Inflammatory macrophage treated with lipopolysaccharide for 4 hours (primary cell): ENCODE measurements at regions not wholly inside any gene's neighbourhood (a gene's known extent, or its start where the extent isn't known, plus 50 kb on each side); places are given as distances from the start of the nearest gene placed in this dataset.
"Not testable (repeated sequence)": the region's sequence is repeated elsewhere in the genome, so short reads cannot be mapped to it uniquely, and the experiment has no call there.

ENCODE experiments used
- DNase-seq: peaks from one replicate; pipeline ENCODE4 v3.0.0-alpha.2; 2020

DNA sequence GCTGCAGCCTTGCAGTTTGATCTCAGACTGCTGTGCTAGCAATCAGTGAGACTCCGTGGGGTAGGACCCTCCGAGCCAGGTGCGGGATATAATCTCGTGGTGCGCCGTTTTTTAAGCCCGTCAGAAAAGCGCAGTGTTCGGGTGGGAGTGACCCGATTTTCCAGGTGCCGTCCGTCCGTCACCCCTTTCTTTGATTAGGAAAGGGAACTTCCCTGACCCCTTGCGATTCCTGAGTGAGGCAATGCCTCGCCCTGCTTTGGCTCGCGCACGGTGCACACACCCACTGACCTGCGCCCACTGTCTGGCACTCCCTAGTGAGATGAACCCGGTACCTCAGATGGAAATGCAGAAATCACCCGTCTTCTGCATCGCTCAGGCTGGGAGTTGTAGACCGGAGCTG lies 203.2 kb downstream of the SNCAIP start:
- not testable (repeated sequence) for DNase-seq

DNA sequence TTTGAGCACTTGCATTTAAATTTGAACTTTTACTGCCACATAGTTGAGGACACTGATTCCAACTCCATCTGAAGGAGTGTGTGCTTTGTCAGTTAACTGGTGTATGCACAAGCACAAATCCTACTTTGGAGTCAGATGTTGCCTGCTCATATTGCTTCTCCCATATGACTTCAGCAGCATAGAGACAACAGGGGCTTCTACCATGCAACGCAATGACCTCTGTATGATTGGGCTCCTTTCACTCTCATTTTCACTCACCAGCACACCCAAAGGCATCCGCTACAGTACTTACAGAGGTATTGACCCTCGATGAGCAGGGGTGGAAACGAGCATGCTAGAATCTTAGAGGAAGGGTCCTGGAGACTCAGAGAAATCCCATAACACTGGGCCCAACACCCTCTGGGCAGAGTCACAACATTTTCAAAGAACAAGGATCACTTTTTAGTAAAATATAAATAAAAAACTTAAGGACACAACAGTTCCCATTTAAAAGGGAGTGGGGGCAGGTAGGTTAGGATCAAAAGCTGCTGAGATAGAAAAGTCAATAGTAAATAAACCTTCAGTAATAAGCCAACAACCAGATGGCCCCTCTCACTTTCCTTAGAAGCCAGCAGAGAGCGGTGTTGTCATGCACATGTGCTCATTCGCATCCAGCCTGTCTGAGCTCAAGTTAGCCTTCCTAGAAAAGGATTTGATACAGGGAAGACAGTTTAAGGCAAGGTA lies 203.8 kb downstream of the SNCAIP start:
- peak; percentile 26 for DNase-seq

DNA sequence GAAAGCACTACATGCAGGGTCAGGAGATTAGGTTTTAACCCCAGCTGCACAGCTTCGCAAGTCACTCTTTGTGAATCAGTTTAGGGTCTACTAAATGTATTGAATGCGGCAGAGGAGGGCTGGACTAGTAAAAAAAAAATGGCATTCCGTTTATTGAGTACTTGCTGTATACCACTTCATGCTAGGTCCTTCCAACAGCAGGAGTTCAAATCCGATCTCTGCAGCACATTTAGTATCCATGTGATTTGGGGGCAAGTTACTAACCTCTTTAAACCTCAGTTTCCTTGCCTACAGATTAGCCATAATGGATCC lies 204.4 kb downstream of the SNCAIP start:
- DNase-seq, result no peak

DNA sequence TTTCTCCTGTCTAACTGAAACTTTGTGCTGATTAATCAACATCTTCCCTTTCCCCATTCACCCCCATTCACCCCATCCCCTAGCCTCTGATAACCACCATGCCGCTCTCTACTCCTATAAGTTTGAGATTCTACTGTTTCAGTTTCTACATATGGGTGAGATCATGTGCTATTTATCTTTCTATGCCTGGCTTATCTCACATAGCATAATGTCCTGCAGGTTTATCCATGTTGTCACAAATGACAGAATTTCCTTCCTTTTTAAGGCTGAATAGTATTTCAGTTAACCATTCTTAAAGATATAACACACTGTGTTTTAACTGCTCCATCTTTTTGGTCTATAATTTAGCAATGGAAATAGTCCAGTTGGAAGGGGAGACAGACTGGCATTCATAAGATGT lies 205.1 kb downstream of the SNCAIP start:
- DNase-seq, result no peak

DNA sequence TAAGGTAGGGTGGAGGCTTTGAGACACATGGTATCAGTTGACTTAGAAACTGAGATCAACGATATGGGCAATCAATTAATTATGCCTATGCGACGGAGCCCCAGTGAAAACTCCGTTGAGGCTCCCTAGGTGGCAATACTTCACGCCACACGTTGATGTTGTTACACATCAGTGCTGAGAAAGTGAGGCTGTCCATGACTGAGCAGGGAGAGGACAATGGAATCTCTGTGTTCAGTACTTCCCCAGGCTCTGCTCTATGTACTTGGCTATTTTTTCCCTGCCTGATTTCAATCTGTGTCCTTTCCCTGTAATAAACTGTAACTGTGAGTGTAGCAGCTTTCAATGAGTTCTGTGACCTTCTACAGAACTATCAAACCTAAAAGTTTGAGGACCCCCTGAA lies 211.7 kb downstream of the SNCAIP start:
- no peak for DNase-seq

DNA sequence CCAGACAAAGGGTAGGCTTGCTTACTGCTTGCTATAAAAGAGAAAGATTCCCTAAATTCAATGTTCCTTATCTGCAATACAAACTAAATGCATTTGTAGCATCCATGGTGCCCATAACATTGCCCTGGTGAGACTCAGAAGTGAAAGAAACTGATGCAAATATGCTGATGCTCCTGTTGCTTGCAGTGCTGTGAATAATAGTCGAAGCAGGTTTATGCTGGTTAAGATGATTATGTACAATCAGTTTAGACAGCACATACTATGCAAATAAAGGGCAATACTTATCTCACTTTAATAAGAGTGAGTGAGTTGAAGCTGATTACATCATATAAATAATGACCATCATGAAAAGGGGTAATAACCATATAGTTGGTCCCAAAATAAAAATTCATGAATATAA lies 215.5 kb downstream of the SNCAIP start:
- no peak for DNase-seq

DNA sequence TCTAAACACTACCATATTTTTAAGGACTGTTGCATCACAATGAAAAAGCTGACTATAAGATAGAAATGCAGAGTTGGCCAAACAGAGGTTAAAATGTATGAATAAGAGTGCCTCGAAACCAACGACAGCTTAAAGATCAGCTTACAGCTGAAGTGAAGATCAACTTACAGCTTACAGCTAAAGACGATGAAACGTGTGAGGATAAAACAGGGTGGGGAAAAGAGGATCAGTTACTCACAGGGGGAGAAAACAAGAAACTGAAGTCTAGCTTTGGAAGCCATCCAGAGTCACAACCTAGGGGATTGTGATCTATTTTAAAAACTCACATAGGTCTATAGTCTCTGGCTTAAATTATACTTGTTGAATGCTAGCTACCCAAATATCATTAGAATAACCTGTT lies 220.0 kb downstream of the SNCAIP start:
- no peak for DNase-seq

DNA sequence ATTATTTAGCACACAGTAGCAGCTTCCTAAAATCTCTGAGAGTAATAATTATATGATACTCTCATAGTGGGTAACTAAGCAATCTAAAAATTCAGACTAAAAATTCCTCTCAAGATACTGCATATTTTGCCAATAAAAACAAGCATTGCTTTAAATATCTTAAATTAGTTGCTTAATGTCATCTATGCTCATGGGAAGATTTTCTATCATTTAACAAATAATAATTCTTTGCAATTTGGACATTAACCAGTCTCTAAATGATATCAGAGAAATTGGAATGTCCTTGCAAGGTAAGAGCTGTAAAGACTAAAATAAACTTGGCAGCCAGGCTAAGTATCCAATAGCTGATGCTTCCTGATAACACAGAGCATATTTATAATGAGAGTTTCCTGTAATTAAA lies 221.8 kb downstream of the SNCAIP start:
- no peak for DNase-seq

DNA sequence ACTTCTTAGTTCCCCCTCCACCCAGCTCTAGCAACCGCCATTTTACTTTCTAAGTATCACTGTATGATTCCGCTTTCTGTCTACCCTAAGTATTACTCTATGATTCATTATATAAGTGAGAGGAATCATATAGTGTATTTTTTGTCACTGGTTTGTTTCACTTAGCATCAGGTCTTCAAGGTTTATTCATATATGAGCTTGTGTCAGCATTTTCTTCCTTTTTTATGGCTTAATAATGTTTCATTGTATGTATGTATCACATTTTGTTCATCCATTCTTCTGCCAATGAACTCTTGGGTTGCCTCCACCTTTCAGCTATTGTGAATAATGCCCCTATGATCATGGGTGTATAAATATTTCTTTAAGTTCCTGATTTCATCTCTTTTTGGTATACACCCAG lies 222.8 kb downstream of the SNCAIP start:
- DNase-seq, result no peak

DNA sequence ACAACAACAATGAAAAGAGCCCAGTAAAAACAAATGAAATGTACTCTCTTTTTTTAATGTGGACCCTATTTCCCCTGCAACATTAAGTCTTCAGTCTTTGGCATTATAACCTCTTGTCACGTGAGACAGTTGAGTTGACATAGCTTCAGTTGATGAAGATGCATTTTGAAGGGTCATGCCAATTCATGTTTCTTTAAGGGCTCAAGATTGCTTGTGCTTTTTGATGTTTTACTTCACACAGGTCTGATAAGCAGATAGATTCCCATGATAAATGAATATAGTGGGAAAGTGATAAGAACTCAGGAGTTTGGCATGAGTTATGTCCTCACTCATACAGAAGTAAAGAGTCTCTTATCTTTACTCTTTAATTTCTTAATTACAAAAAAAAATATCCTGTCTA lies 229.4 kb downstream of the SNCAIP start:
- DNase-seq, result no peak

DNA sequence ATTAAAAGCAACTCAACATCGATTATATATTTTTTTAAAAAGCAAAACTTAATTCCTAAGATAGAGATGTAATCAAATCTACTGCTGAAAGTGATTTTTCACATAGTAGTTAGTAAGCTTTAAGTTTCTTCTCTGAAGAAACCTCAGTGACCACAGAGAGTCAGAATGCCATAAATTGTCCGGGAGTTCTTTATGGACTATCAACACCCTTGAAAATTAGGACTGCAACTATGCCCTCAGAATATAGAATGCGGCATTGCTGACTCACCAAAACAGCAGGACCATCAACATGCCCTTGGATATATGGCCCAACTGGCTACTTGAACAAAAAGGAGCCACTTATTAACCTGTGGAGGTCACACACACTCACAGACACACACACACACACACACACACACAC lies 228.9 kb upstream of the SNX2 start:
- no peak for DNase-seq

DNA sequence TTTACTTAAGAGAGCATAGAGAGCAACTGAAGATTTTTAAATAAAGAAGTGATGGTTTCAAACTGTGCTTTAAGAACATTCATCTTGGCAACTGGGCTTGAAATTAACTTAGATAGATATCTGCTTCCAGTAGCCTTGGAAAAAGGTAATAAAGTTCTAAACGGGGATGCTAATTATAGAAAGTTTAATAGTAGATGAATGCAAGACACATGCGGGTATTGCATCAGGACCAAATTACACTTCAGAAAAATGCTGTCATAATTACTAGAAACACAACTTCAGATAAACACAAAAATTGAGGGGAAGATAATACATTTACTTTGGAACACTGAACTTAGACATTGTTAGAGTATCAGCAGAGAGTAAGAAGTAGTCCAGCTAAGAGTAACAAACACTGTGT lies 227.7 kb upstream of the SNX2 start:
- no peak for DNase-seq

DNA sequence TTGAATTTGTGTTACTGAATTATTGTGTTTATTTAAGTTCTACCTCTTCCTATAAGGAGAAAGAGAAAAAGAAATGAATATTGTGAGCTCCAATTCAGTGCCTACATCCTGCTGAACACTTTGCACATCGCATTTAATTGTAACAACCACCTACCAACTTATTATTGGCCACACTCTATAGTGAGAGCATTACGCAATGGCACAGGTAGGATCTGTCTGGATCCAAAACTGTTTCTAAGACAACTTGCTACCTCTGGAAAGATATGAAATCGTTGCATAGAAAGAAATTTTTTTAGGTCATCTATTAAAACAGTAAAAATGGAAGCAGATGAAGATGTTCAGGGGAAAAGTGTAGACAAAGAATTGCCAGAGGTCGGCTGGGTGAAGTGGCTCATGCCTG lies 227.2 kb upstream of the SNX2 start:
- no peak for DNase-seq

DNA sequence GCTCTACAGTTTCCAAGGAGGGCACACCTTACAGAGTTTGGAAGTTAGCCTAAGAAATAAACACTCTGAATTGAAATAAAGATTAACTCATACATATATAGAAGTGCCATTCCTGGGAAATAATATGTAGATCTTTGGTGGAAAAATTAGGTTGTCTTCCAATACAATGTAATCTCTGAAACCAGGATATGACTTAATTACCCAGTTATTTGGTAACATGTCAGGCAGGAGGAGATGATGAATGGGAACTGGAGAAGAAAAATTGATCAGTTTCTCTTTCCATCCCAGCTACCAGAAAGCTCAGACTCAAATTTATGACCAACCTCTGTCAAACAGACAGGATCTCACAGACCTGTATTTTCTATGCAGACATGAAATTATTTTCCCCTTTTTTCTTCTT lies 215.2 kb upstream of the SNX2 start:
- DNase-seq, result peak; percentile 1

DNA sequence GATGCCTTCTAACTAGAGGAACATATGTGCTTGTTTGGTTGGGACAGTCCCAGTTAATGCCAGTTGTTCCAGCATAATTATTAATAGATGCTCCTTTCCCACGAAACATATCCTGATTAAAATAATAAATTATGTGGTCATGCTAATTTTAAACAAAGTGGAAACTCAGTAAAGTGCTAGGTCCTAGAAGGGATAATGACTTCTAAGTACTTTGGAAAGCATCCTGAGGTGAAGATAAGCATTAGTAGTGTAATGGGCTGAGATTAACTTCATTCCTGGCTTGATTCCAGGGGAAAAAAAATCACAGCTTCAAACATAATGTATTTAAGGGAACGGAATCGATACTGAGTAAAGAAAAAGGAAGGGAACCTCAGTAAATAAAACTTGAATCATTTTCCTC lies 213.7 kb upstream of the SNX2 start:
- DNase-seq, result no peak

DNA sequence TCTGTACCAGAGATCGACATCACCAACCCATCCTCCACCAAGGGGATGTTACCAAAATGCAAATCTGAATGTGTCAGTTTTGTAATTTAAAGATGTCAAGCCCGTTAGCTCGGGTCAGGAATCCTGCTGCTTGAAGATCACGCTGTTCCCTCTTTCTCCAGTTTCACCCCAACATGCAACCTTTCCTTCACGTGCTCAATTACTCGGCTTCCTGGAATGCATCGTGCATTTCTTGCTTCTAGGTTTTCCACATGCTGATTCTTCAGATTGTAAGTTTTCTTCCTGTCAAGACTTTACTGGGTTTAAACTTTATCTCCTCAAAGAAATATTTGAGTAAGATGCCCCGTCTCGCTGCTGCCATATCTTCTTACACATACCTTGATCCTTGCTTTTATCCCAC lies 209.5 kb upstream of the SNX2 start:
- no peak for DNase-seq

DNA sequence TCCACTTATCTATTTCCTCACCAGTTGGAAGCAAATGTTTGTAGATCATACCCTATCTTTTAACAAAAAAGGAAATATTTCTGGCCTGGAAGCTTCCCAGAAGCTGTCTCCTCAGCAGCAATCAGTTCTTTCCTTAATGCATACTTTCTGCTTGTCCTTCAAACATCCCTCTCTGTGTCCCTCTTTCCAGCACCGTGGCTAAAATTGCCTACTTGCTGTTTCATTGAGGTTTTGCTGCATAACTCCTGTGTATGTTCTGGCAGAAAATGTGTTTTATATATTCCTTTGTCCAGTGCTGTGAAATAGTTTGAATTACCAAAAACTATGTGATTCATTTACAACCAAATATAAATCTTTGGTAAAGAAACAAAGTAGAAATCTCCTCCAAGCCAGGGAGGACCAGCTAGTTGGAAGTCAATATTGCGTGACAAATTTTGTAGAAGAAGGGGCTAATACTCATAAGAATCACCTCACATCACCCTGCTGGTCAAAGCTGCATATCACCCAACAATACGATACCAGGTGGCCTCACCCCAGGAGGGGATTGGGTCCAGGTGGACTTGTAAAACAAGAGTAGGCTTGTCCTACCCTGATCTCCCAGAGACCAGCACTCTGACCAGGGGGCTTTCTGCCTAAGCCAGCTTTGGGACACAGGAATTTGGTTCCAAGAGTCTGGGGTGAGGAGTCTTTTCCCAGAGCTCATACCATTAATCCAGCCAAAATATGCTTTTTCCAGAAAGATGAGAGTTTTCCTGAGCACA lies 198.4 kb upstream of the SNX2 start:
- no peak for DNase-seq

DNA sequence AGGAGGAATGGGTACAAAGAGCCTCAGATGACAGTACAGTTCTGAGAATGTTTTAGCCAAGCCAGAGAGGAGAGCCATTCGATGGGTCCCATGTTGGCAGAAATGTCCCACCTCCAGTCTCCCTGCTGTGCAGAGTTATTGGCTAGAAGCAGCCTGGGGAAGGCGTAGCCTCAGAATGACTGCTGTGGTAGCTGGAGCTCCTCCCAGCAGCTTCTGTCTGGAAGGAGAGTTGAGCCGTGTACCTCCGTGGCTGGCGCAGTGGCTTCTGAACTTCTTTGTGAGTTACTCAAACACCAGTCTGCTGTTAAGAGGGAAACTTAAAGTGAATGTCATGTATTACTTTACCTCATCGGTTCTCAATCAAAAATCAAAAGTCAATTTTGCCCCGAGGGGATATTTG lies 193.3 kb upstream of the SNX2 start:
- no peak for DNase-seq

DNA sequence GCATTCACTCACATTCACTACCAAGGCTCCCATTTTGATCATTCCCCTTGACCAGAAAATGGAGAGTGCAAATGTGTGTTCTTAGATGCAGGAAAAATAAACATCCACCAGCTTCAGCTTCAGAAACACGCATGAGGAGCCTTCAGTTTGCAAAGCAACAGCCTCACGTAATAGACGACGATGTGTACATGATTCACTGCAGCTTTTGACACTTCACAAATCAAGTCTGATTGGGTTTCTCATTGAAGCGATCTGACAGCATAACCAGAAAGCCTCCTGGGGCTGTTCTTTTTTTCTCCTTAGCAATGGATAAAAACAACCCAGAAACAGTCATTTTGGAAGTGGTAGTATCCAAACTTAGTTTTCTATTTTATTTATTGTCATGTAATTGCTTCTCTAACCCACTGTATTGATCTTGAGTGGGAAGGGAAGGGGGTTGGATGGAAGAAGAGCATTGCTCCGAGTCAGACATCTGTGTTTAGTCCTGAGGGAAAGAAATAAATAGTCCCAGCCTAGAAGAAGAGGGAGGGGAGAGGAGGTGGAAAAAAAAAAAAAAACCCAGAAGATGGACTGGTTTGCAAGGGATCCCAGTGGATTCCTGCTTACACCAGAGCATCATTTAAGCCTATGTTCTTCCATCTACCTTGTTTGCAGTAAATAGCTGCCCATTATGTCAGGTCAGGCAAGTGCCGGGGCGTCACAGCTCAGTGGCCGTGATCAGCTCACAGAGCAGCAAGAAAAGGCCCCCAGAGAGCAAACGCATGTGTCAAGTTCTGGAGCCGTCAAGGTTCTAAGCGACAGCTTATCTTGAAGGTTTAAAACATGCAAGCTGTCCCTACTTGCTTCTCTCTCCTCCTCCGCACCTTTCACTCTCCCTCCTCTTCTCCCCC lies 190.2 kb upstream of the SNX2 start:
- no peak for DNase-seq

DNA sequence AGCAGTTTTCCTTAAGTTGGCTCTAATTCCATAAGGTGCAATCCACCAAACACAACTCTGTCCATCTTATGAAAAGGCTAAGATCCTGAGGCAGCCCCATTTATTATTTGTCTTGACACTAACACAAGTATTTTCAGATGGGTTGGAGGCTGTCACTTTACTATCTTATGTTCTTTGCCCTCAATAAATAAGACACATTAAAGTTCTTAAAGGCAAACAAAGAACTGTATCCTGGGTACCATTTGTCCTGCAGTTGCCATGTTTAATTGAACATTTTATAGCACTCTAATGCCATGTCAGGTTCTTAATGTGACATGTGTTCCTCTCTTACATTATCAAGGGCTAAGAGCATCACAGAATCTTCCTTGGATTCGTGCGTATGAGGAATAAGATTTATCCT lies 189.5 kb upstream of the SNX2 start:
- DNase-seq, result no peak

DNA sequence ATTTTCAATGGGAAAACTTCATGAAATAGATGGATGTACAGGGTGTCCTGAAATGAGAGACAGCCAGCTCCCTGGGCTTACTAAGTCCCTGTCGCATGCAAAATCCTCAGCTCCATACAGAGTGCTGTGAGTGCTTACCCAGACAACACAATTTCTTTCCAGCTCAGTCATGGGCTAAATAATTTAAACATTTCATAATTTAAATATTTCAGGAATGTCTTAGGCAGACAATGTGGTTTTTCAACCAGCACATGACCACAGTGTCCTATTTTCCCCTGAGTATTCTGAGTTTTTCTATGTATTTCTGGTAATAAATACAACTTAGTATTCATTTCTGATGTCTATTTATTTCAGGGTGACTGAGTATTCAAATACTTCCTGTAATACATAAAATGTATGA lies 188.5 kb upstream of the SNX2 start:
- DNase-seq, result no peak

DNA sequence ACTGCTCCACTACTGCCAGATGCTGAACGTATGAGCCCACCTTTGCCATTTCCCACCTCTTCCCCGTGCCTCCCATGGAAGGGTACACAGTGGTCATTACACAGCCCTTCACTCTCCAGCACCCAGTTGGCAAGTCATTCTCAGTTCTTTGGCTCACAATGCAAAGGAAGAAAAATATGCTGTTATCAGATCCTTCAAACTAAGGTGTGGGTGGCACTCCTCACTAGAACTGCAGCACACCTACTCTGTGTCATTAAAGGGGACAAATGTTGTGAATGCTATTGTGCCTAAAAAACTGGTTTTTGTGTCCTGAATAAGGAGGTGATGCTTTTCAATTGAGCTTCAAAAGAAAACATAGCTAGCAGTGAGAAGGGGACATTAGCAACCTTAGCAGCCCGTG lies 183.1 kb upstream of the SNX2 start:
- DNase-seq, result no peak

DNA sequence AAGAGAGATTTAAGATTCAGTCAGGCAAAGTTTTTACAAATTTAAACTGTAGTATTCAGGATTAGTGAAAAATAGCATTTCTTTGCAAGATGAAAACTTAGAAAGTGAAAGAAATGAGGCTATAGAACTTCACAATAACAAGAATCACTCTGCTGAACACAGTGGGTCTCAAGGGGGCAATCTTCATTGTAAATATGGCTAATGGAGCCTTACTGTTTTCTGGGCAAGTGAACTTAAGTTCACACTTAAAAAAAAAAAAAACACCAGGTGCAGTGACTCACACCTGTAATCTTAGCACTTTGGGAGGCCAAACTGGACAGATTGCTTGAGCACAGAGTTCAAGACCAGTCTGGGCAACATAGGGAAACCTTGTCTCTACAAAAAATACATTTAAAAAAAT lies 175.9 kb upstream of the SNX2 start:
- DNase-seq, result no peak

DNA sequence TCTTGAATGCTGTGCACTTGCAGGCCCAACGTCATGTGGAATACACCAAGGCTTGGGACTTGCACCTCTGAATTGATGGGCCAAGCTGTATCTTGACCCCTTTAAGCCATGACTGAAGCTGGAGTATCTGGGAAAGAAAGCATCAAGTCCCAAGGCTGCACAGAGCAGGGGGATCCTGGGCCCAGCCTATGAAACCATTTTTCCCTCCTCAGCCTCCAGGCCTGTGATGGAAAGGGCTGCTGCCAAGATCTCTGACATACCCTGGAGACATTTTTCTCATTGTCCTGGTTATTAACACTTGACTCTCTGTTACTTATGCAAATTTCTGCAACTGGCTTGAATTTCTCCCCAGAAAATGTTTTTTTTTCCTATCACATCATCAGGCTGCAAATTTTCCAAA lies 174.0 kb upstream of the SNX2 start:
- DNase-seq, result no peak
